Activated T-helper 17 cell treated with anti-CD3 and anti-CD28 coated beads, Interleukin-2, amount 50 U/mL, for 72 hours (primary cell): ENCODE measurements at regions not wholly inside any gene's neighbourhood (a gene's known extent, or its start where the extent isn't known, plus 50 kb on each side); places are given as distances from the start of the nearest gene placed in this dataset.
"Not testable (repeated sequence)": the region's sequence is repeated elsewhere in the genome, so short reads cannot be mapped to it uniquely, and the experiment has no call there.

Experiments used
- ATAC-seq: fragments of 150-1000 bp; cut with Tn5 transposase; replicated peaks from 2 replicates; pipeline ENCODE4 v1.10.0; 2021; ENCODE audit warnings: mild to moderate bottlenecking, moderate library complexity
- H3K27ac Mint-ChIP-seq: one replicate; pipeline ENCODE4 v1.8.0; 2022; ENCODE audit warnings: mixed read lengths
- H3K27me3 Mint-ChIP-seq: one replicate; pipeline ENCODE4 v1.8.0; 2022; ENCODE audit warnings: mixed read lengths
- H3K36me3 Mint-ChIP-seq: one replicate; pipeline ENCODE4 v1.8.0; 2022; ENCODE audit warnings: low read depth, mild to moderate bottlenecking, mixed read lengths
- H3K4me1 Mint-ChIP-seq: one replicate; pipeline ENCODE4 v1.8.0; 2022; ENCODE audit warnings: mixed read lengths
- H3K4me3 Mint-ChIP-seq: one replicate; pipeline ENCODE4 v1.8.0; 2022; ENCODE audit warnings: mild to moderate bottlenecking, mixed read lengths
- H3K9me3 Mint-ChIP-seq: one replicate; pipeline ENCODE4 v1.8.0; 2022; ENCODE audit warnings: mixed read lengths

- Mint-ChIP-seq H3K36me3 (no peaks in the 10 kb centered on the region), H3K27ac (no peak overlapping the region), H3K4me1 (no peaks in the 10 kb centered on the region), H3K27me3 (peaks cover 4% of the 10 kb centered on the region), H3K9me3 (no peaks in the 10 kb centered on the region), H3K4me3 (no peak overlapping the region)
- ATAC-seq = no peak
Measured at GRCh38 chr5:111977436-111977829, 220.4 kb upstream of the NREP start.

- H3K4me1 Mint-ChIP-seq = no peaks in the 10 kb centered on the region
Measured at GRCh38 chr5:111976705-111977435, 219.9 kb upstream of the NREP start.

GRCh38 chr5:111975133-111975532 is 218.1 kb upstream of the NREP start:
- H3K27me3 Mint-ChIP-seq = peaks cover 4% of the 10 kb centered on the region
- no peaks in the 10 kb centered on the region for H3K9me3 Mint-ChIP-seq
- H3K27ac Mint-ChIP-seq = no peak overlapping the region
- no peak for ATAC-seq
- no peaks in the 10 kb centered on the region for H3K36me3 Mint-ChIP-seq
- no peaks in the 10 kb centered on the region for H3K4me1 Mint-ChIP-seq
- no peak overlapping the region for H3K4me3 Mint-ChIP-seq

More at GRCh38 chr5:111976705-111977435, 219.9 kb upstream of the NREP start:
- no peaks in the 10 kb centered on the region for H3K9me3 Mint-ChIP-seq
- ATAC-seq = no peak
- no peak overlapping the region for H3K27ac Mint-ChIP-seq
- no peaks in the 10 kb centered on the region for H3K36me3 Mint-ChIP-seq
- no peak overlapping the region for H3K4me3 Mint-ChIP-seq
- H3K27me3 Mint-ChIP-seq = peaks cover 4% of the 10 kb centered on the region

GRCh38 chr5:111973961-111974360 is 217.0 kb upstream of the NREP start:
- H3K4me1 Mint-ChIP-seq = no peaks in the 10 kb centered on the region
- no peaks in the 10 kb centered on the region for H3K36me3 Mint-ChIP-seq
- H3K4me3 Mint-ChIP-seq = no peak overlapping the region
- peaks cover 4% of the 10 kb centered on the region for H3K27me3 Mint-ChIP-seq
- no peaks in the 10 kb centered on the region for H3K9me3 Mint-ChIP-seq
- ATAC-seq = no peak
- no peak overlapping the region for H3K27ac Mint-ChIP-seq

DNA sequence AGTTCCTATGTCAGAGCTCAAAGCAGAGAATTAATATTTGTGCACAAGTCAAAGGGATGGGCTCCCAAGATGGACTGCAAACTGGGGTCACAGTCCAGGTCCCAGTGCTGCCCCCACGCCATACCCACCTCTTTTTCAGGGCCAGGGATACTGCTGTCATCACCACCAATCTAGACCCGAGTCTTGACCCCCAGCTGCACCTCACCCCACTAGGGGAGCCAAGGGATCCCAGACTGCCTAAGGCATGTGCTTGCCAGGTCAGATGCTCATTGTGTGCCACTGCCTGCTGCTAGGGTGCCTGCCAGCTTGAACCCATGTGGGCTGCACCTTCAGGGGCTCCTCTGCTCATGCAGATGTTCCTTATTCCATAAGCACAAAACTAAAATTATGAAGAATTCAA is 215.6 kb upstream of the NREP start:
- Mint-ChIP-seq H3K27ac (no peak overlapping the region), H3K36me3 (no peaks in the 10 kb centered on the region), H3K4me1 (no peaks in the 10 kb centered on the region), H3K27me3 (peaks cover 4% of the 10 kb centered on the region), H3K9me3 (no peaks in the 10 kb centered on the region), H3K4me3 (no peak overlapping the region)
- no peak for ATAC-seq

GRCh38 chr5:111972080-111972479 is 215.1 kb upstream of the NREP start:
- no peak overlapping the region for H3K27ac Mint-ChIP-seq

DNA sequence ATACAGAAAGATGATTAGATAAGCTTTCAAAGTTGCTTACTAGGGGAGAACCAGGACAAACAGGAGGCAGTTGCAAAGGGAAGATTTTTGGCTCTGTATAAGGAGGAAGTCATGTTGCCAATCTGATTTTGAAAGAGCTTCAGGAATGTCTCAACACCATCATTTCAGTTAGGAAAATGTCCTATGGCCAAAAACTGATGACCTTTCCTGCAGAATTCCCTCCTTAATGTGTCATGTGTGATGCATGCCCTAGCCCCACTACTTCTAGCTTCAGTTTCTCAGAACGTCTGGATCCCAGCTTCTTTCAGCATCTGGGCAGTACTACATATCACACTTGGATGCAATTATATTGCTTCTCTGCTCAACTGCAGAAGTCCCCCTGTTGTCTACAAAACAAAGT is 211.5 kb upstream of the NREP start:
- Mint-ChIP-seq H3K9me3 (no peaks in the 10 kb centered on the region), H3K27ac (no peak overlapping the region), H3K4me1 (no peaks in the 10 kb centered on the region), H3K4me3 (no peak overlapping the region), H3K27me3 (no peaks in the 10 kb centered on the region), H3K36me3 (no peaks in the 10 kb centered on the region)
- ATAC-seq = no peak

More at GRCh38 chr5:111972080-111972479, 215.1 kb upstream of the NREP start:
- H3K36me3 Mint-ChIP-seq = no peaks in the 10 kb centered on the region
- peaks cover 4% of the 10 kb centered on the region for H3K27me3 Mint-ChIP-seq
- no peaks in the 10 kb centered on the region for H3K4me1 Mint-ChIP-seq
- no peak for ATAC-seq
- H3K4me3 Mint-ChIP-seq = no peak overlapping the region
- no peaks in the 10 kb centered on the region for H3K9me3 Mint-ChIP-seq

DNA sequence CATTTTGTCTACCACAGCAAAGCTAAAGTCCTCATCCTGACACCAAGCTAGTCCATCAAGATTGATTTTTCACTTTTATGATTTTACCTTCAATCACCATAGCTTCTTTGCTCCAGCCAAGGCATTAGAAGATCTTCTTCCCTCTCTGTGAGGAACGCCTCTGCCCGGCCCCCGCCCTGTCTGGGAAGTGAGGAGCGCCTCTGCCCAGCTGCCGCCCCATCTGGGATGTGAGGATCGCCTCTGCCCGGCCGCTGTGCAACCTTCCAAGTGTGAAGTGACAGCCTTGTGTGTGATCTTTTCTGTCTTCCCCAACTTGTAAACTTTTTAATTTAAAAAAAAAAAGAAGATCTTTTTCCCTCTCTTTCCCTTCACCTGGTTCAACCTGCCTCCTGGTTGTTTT is 210.5 kb upstream of the NREP start:
- no peak for ATAC-seq
- no peaks in the 10 kb centered on the region for H3K9me3 Mint-ChIP-seq
- H3K4me3 Mint-ChIP-seq = no peak overlapping the region
- H3K27ac Mint-ChIP-seq = no peak overlapping the region
- no peaks in the 10 kb centered on the region for H3K27me3 Mint-ChIP-seq
- no peaks in the 10 kb centered on the region for H3K4me1 Mint-ChIP-seq
- H3K36me3 Mint-ChIP-seq = no peaks in the 10 kb centered on the region

- Mint-ChIP-seq H3K27me3 (no peaks in the 10 kb centered on the region), H3K9me3 (no peaks in the 10 kb centered on the region), H3K36me3 (no peaks in the 10 kb centered on the region), H3K4me1 (no peaks in the 10 kb centered on the region), H3K4me3 (no peak overlapping the region), H3K27ac (no peak overlapping the region)
- ATAC-seq = no peak
Measured at GRCh38 chr5:111966290-111966689, 209.3 kb upstream of the NREP start.

DNA sequence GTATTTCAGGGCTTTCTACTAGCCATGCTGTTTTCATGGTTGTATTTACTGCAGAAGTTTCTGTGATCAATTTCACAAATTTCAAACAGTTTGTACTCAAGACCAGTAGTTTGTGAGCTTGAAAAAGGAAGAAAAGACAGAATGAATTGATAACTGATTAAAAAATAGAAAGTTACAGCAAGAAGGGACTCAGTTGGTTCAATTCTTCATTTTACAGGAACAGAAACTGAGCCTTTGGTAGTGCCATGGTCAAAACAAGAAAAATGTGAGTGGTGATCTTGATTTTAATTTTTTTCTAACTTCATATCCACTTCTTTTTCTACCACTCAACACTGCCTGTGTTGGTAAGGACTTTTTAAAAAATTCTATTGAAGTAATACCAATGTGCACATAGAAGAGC is 206.6 kb upstream of the NREP start:
- no peaks in the 10 kb centered on the region for H3K4me1 Mint-ChIP-seq
- H3K27me3 Mint-ChIP-seq = no peaks in the 10 kb centered on the region
- H3K9me3 Mint-ChIP-seq = no peaks in the 10 kb centered on the region
- H3K36me3 Mint-ChIP-seq = no peaks in the 10 kb centered on the region
- no peak for ATAC-seq
- H3K27ac Mint-ChIP-seq = no peak overlapping the region
- no peak overlapping the region for H3K4me3 Mint-ChIP-seq

GRCh38 chr5:111962906-111963305 is 205.9 kb upstream of the NREP start:
- Mint-ChIP-seq H3K4me1 (no peaks in the 10 kb centered on the region), H3K27me3 (no peaks in the 10 kb centered on the region), H3K36me3 (no peaks in the 10 kb centered on the region), H3K9me3 (no peaks in the 10 kb centered on the region), H3K27ac (no peak overlapping the region), H3K4me3 (no peak overlapping the region)
- no peak for ATAC-seq

- H3K9me3 Mint-ChIP-seq = no peaks in the 10 kb centered on the region
- H3K27ac Mint-ChIP-seq = no peak overlapping the region
- ATAC-seq = no peak
- no peaks in the 10 kb centered on the region for H3K27me3 Mint-ChIP-seq
- no peak overlapping the region for H3K4me3 Mint-ChIP-seq
- no peaks in the 10 kb centered on the region for H3K36me3 Mint-ChIP-seq
- H3K4me1 Mint-ChIP-seq = no peaks in the 10 kb centered on the region
Measured at GRCh38 chr5:111961862-111962261, 204.9 kb upstream of the NREP start.

DNA sequence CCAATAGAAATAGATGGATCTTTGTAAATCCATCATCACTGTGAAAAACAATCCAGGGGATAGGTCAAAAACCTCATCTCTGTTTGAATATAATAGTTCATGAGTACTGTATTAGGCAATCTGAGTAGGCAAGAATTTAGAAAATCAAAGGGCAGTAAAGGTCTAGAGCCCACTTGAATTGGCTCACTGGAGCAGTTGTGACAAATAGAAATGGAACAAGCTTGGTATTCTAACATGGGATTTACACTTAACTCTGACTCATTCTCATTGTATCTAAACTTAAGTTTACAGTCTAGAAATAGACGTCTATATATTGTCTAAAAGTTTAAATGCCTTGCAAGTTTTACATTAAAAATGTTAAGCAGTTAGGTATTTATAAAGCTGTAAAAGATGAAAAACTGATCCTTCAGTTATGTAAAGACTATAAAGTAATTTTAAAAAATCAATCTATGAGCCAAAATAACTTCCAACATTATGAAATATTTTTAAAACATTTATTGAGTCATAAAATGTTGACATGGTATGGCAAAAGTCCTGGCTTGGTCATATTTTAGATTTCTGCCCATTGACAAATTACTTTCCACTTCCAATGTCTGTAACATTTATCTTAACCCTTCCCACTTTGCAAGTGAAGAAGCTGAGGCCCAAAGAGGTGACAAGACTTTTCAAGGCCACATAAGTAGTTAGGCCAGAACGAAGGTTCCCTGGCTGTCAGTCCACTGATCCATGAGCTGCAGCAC is 203.7 kb upstream of the NREP start:
- Mint-ChIP-seq H3K4me3 (no peak overlapping the region), H3K9me3 (no peaks in the 10 kb centered on the region), H3K4me1 (no peaks in the 10 kb centered on the region), H3K27me3 (no peaks in the 10 kb centered on the region), H3K27ac (no peak overlapping the region), H3K36me3 (no peaks in the 10 kb centered on the region)
- no peak for ATAC-seq

DNA sequence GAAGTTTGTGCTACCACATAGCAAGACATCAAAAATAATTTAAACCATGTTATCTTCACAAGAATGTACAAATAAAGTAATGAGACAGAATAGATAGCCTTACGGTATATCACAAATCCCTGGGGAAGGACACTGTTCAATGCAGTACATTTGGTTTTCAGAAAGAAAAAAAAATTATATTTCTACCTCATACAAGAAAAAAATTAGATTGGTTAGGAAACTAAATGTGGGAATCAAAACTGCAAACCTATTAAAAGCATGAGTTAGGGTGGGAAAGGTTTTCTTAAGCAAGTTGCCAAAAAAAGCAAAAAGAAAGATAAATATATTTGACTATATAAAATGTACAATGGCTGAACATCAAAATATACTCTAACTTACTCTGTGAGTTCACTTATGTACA is 201.9 kb upstream of the NREP start:
- no peak overlapping the region for H3K27ac Mint-ChIP-seq
- peaks cover 3% of the 10 kb centered on the region for H3K27me3 Mint-ChIP-seq
- ATAC-seq = no peak
- H3K9me3 Mint-ChIP-seq = no peaks in the 10 kb centered on the region
- H3K36me3 Mint-ChIP-seq = no peaks in the 10 kb centered on the region
- no peaks in the 10 kb centered on the region for H3K4me1 Mint-ChIP-seq
- H3K4me3 Mint-ChIP-seq = no peak overlapping the region

DNA sequence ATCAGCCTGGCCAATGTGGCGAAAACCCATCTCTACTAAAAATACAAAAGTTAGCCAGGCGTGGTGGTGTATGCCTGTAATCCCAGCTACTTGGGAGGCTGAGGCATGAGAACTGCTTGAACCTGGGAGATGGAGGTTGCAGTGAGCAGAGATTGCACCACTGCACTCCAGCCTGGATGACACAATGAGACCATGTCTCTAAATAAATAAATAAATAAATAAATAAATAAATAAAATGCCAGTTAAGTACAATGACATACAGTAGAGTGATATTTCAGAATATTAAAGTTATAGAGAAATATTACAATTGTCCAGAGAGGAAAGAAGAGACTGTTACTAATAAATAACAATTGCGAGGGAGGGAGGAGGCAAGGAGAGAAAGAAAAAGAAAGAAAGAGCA is 199.8 kb upstream of the NREP start:
- H3K4me1 Mint-ChIP-seq, ATAC-seq, H3K9me3 Mint-ChIP-seq, H3K36me3 Mint-ChIP-seq, H3K27ac Mint-ChIP-seq, H3K4me3 Mint-ChIP-seq: not testable (repeated sequence)
- H3K27me3 Mint-ChIP-seq = peaks cover 10% of the 10 kb centered on the region
